ENCODE measurements at regions not wholly inside any gene's neighbourhood (a gene's known extent, or its start where the extent isn't known, plus 50 kb on each side); places are given as distances from the start of the nearest gene placed in this dataset.
"Not testable (repeated sequence)": the region's sequence is repeated elsewhere in the genome, so short reads cannot be mapped to it uniquely, and the experiment has no call there.

DNA sequence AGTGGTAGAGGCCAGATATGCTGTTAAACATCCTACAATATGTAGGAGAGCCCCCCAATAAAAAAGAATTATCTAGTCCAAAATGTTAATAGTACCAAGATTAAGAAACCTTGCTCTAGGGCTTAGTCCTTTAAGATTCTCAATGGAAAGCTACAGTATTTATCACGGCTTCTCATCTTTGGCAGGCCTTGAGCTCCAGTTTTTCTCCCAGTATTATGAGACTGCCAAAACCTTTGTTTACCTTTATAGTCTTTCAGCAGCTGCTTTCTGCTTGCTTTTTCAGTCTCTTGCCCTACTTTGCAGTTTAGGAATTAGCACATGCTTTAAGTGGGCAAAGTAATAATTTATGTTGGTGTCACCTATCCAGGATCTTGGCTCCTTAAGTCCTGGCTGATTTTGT lies 59.7 kb downstream of the NHLRC1 start:
- in situ Hi-C loops (cut with MboI; ENCODE audit: low pct_unique_long_range_greater_than_20kb, low sequenced_read_pairs) = no loop called here
- DNase-seq = no peak

DNA sequence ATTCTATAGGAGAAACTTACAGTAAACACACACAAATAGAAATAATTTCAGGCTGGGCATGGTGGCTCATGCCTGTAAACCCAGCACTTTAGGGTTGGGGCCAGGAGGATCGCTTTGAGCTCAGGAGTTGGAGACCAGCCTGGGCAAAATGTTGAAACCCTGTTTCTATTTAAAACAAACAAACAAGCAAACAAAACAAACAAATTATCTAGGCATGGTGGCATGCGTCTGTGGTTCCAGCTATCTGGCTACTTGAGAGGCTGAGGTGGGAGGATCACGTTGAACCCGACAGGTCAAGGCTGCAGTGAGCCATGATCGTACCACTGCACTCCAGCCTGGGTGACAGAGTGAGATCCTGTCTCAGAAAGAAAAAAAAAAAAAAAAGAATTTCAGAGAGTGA lies 64.0 kb downstream of the NHLRC1 start:
- in situ Hi-C loops (cut with MboI; ENCODE audit: low pct_unique_long_range_greater_than_20kb, low sequenced_read_pairs) = no loop called here
- DNase-seq = no peak

DNA sequence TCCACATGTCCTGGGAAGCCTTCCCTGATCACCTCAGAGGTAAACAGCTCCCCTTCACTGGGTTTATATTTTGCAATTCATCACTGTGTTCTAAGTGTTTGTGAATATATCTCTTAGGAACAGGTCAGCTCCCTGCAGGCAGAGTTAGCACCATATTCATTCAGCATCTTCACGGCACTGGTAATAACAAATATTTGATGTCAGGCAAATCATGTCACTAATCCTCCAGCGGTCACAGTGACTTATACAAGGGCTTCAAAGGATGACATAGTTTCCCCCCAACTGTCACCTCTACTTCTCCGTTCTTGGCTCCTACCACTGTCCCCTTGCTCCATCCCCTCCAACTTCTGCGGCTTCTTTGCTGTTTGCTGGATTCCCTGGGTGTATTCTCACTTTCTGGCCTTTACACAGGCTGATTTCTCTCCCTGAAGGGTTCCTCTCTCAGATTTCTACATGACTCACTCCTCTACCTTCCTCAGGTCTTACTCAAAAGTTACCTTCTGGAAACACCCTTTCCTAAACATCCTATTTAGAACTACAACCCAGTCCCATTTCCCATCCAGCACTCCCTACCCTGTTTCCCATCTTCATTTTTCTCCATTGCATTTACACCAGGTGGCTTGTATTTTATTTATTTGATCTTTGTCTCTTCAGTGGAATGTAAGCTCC lies 66.6 kb downstream of the NHLRC1 start:
- in situ Hi-C loops (cut with MboI; ENCODE audit: low pct_unique_long_range_greater_than_20kb, low sequenced_read_pairs) = no loop called here

DNA sequence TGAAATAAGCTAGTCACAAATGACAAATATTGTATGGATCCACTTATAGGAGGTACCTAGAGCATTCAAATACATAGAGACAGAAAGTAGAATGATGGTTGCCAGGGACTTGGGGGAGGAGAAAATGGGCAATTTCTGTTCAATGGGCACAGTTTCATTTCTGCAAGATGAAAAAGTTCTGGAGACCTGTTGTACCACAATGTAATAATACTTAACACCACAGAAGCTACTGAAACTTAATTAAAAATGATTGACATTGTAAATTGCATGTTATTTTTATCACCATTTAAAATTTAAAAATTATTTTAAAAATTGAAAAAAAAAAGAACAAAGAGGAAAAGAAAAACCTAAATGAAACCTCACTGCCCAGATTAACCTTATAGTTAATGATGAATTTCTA lies 67.4 kb downstream of the NHLRC1 start:
- in situ Hi-C loops (cut with MboI; ENCODE audit: low pct_unique_long_range_greater_than_20kb, low sequenced_read_pairs) = no loop called here
- no peak for DNase-seq

More for the DNA sequence above, 66.6 kb downstream of the NHLRC1 start:
- DNase-seq = no peak

DNA sequence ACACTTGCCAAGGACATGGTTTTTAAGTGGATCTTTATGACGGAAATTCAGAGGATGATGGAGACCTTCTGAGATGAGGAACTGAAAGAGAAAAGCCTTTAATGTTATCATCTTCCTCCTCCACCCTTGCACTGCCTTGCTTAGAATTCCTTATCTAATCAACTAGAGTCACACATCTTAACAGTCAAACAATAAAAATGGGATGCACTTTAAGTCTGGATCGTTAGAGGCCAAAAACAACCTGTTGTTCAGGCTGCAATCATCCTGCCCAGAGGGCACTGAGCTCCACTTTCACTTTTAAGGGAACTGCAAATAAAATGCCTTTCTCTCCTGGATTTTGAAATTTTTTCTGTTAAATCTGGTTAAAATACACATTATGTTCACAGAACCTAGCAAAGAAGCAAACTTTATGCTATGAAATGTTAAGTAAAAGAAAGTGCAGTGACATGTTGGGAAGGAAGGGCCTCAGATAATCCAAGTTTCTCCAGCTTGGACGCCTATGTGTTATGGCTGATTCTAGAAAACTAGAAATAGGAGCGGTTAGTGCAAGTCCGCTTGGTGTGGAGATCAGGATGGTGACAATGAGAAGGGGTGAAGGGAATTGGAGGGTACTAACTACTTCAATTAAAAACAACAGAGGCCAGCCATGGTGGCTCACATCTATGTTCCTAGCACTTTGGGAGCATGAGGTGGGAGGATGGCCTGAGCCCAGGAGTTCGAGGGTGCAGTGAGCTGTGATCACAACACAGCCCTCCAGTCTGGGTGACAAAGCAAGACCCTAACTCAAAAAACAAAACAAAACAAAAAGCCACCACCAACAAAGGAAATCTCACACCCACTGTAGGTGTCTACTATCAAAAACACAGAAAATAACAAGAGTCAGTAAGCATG lies 66.4 kb upstream of the KIF13A start:
- in situ Hi-C loops (cut with MboI; ENCODE audit: low pct_unique_long_range_greater_than_20kb, low sequenced_read_pairs) = no loop called here
- peak; percentile 21 for DNase-seq

DNA sequence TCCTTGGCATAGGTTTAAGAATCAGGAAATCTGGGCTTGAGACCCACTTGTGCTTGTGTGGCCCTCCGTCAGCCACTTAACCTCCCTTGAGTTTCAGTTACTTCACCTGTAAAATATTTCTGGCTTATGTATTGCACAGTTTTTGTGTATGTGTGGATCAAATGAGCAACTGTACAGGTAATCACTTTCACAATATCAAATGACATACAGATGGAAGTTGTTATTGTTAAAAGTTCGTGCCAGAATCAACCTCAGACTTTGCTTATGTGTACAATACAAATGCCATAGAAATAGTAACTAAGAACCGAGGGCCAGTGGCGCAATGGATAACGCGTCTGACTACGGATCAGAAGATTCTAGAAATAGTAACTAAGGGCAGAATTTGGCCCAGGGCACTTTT lies 65.6 kb upstream of the KIF13A start:
- in situ Hi-C loops (cut with MboI; ENCODE audit: low pct_unique_long_range_greater_than_20kb, low sequenced_read_pairs) = no loop called here
- no peak for DNase-seq

DNA sequence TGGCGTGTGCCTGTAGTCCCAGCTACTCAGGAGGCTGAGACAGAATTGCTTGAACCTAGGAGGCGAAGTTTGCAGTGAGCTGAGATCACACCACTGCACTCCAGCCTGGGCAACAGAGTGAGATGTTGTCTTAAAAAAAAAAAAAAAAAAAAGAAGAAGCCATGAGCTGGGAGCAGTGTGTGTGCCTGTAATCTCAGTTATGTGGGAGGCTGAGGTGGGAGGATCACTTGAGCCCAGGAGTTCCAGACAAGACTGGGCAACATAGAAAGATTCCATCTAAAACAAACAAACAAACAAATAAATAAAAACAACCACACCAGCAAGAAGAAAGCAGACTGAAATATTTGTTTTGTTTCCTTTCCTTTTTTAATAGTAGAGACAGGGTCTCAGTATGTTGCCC lies 62.2 kb upstream of the KIF13A start:
- in situ Hi-C loops (cut with MboI; ENCODE audit: low pct_unique_long_range_greater_than_20kb, low sequenced_read_pairs) = no loop called here
- DNase-seq = no peak

DNA sequence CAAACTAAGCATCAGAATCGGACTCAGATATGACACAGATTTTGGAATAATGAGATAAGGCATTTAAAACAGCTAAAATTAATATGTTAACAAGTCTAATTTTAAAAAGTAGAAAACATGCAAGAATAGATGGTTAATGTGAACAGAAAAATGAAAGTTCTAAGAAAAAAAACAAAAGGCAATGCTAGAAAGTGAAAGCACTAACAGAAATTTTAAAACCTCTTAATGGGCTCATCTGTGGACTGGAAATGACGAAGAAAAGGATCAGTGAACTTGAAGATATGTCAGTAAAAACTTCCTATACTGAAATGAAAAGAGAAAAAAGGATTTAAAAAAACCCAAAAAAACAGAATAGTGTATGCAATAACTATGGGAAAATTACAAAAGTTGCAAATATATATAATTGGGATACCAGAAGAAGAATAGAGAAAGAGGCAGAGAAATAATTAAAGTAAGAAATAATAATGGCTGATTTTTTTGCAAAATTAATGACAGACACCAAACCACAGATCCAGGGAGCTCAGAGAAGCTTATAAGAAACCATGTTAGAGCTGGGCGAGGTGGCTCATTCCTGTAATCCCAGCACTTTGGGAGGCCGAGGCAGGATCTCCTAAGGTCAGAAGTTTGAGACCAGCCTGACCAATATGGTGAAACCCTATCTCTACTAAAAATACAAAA lies 61.7 kb upstream of the KIF13A start:
- no peak for DNase-seq
- in situ Hi-C loops (cut with MboI; ENCODE audit: low pct_unique_long_range_greater_than_20kb, low sequenced_read_pairs) = no loop called here

DNA sequence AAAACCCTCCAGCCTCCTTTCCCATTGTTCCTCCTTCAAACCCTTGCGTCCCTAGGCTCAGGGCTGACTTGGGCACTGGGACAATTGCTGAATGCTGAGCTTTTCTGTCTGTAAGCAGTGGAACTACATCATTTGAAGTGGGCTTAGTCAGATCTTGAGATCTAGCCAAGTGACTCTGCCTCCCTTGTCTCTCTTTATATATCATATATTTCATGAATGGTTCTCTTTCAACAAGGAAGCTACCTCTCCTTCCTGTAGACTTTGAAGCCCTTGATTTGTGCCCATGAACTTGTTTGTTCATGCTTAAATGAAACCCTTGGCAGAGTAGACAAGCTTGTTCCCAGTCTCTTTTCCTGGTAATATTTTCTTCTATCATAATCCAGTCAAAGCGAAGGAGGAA lies 60.0 kb upstream of the KIF13A start:
- in situ Hi-C loops (cut with MboI; ENCODE audit: low pct_unique_long_range_greater_than_20kb, low sequenced_read_pairs) = no loop called here
- no peak for DNase-seq

DNA sequence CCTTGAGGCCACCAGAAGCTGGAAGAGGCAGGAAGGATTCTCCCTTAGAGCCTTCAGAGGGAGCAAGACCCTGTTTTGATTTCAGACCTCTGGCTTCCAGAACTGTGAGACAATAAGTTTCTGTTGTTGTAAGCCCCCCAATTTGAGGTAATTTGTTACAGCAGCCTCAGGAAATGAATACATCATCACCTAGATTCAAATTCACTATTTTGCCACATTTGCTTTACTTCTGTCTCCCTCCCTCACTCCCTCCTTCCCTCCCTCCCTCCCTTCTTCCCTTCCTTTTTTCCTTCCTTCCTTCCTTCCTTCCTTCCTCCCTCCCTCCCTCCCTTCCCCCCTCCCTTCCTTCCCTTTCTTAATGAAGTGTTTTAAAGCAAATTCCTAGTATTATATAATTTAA lies 58.1 kb upstream of the KIF13A start:
- no peak for DNase-seq
- in situ Hi-C loops (cut with MboI; ENCODE audit: low pct_unique_long_range_greater_than_20kb, low sequenced_read_pairs) = no loop called here

DNA sequence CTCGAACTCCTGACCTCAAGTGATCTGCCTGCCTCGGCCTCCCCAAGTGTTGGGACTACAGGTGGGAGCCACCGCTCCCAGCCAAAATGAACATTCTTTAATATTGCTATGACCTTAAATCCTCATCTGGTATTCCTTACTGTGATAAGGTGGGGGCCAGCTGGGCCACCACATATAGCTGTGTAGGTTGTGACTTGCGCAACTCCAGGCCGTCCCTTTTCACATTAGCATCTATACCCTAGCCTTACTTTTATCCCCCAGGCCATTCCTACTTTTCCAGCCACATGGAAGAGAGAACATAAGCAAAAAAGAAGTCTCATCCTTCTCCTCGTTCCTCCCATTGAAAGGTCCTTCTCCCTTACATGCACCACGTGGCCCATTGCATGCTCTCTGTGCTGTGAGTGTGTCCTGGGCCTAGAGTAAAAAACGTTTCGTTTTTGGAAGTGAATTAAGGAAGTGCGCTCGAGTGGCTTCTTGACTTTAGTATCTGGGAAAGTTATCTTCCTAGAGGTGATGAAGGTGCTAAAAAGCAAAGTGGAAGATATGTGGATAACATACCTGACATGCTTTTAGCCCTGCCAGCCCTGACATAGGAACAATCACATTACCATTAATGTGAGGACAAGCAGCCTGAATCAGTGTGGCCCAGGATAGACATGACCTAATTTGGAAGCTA lies 56.8 kb upstream of the KIF13A start:
- peak; percentile 12 for DNase-seq
- in situ Hi-C loops (cut with MboI; ENCODE audit: low pct_unique_long_range_greater_than_20kb, low sequenced_read_pairs) = no loop called here

DNA sequence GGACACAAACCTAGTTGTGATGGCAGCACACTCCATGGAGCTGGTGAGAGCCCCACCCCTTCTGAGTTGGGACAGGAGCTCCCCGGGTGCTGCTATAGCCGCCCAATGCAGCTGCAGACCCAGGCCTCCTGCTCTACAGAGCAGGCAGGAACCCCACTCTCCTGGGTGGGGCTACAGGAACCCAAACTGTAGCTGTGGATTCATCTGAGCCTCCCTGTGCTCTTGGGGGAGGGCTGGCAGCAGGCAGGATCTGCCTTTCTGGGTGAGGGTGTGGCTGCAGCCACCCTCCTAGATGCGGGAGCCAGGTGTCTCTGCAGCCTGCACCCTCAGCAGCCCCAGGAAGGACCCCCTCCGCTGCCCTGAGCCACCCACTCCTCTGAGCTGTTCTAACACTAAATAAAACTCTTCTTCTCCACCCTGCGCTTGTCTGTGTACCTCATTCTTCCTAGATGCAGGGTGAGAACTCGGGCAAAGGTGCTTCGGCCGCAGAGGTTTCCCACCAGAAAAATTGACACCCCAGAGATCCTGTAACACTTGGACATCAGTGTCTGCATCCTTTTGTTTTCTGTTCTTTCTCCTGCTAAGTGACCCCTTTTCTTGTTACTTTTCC lies 55.2 kb upstream of the KIF13A start:
- DNase-seq = no peak
- in situ Hi-C loops (cut with MboI; ENCODE audit: low pct_unique_long_range_greater_than_20kb, low sequenced_read_pairs) = no loop called here

DNA sequence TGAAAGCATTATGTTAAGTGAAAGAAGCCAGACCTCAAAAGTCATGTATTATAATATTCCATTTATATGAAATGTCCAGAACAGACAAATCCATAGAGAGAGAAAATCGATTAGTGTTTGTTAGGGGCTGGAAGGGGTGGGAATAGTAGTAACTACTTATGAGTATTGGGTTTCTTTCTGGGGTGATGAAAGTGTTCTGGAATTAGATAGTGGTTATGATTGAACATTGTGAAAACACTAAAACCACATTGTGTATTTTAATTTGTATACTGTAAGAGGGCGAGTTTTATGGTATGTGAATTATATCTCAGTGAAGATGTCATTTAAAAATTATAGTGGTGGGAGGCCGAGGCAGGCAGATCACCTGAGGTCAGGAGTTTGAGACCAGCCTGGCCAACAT lies 52.0 kb upstream of the KIF13A start:
- DNase-seq = no peak
- in situ Hi-C loops (cut with MboI; ENCODE audit: low pct_unique_long_range_greater_than_20kb, low sequenced_read_pairs) = no loop called here

DNA sequence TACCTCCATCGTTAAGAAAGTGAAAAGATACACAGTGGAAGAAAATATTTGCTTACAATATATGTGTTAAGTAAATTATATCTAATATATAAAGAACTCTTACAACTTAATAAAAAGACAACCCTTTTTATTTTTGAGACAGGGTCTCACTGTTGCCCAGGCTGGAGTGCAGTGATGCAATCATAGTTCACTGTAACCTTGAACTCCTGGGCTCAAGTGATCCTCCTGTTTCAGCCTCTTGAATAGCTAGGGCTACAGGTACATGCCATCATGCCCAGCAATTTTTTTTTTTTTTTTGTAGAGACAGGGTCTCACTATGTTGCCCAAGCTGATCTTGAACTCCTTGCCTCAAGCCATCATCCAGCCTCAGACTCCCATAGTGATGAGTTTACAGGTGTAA lies 50.8 kb upstream of the KIF13A start:
- in situ Hi-C loops (cut with MboI; ENCODE audit: low pct_unique_long_range_greater_than_20kb, low sequenced_read_pairs); DNase-seq: not testable (repeated sequence)

Measured in KBM-7 (cell line).